ENCODE measurements at regions not wholly inside any gene's neighbourhood (a gene's known extent, or its start where the extent isn't known, plus 50 kb on each side); places are given as distances from the start of the nearest gene placed in this dataset.

DNA sequence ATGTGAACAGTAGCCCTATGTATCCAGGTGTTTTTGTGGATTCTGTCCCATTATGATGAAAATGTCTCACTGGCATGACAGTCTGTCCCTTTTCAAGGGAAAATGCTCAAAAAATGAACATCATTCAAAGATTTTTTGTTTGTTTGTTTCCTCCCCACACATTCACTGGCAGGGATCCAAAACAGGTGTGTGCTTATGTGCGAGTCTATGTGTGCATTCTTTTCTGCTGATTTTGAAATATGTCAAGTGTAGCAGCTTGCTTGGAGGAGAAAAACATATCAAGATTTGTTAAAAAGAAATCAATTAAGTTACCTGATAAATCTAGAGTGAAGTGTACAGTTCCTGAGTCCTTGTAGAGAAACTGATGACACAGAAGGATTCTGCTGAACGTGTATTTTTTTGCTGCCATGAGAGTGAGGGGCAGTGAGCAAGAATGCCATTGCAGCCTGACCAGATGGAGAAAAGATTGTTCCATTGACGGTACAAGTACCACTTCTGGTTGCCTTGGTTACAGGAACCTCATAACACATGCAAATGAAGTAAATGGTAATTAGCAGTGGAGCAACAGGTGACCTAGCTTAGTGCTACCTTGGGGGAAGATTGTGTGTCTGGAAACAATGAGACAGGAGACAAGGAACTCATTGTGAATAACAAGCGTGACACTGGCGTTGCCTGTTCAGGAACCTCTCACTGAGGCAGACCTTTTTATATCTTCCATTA is 277.4 kb upstream of the PHYHIPL start:
- H3K27me3 ChIP-seq: no peaks in the 10 kb centered on the region
- no peak overlapping the region for H3K4me3 ChIP-seq
- no peak overlapping the region for H3K27ac ChIP-seq
- H3K4me1 ChIP-seq: no peaks in the 10 kb centered on the region
- H3K9me3 ChIP-seq: no peaks in the 10 kb centered on the region
- no peaks in the 10 kb centered on the region for H3K36me3 ChIP-seq
- no peak for DNase-seq (ENCODE audit: low spot score in 2 of 2)
- WGBS: 73% methylated on average over 5 of the region's 5 CpGs
- TF ChIP-seq, protein P1, sequence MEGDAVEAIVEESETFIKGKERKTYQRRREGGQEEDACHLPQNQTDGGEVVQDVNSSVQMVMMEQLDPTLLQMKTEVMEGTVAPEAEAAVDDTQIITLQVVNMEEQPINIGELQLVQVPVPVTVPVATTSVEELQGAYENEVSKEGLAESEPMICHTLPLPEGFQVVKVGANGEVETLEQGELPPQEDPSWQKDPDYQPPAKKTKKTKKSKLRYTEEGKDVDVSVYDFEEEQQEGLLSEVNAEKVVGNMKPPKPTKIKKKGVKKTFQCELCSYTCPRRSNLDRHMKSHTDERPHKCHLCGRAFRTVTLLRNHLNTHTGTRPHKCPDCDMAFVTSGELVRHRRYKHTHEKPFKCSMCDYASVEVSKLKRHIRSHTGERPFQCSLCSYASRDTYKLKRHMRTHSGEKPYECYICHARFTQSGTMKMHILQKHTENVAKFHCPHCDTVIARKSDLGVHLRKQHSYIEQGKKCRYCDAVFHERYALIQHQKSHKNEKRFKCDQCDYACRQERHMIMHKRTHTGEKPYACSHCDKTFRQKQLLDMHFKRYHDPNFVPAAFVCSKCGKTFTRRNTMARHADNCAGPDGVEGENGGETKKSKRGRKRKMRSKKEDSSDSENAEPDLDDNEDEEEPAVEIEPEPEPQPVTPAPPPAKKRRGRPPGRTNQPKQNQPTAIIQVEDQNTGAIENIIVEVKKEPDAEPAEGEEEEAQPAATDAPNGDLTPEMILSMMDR (IDR thresholded peaks at IDR 0.05): no peak

DNA sequence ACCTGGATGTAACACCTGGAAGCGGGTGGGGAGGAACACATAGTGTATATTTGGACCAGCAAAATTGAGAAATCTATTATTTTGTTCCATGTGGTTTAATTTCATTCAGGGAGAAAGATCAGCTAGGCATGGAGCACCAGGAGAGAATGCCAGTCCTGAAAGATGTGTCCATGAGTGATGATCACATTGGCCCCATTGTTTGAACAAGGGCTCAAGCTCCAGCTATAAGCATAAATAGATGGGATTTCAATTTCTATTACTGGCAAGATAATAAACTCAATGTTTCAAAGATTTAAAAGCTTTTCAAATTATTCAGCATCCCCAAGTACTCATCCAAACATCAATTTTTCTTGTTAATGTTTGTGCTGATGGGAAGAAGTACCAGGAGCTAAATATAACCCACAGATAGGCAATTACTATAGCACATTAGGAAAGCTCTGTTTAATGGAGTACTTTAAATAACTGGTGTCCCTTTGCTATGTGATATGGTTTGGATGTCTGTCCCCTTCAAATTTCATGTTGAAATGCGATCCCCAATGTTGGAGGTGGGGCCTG is 275.3 kb upstream of the PHYHIPL start:
- Histone ChIP-seq H3K27me3 (no peaks in the 10 kb centered on the region), H3K36me3 (no peaks in the 10 kb centered on the region), H3K27ac (no peak overlapping the region), H3K4me1 (no peaks in the 10 kb centered on the region), H3K4me3 (no peak overlapping the region), H3K9me3 (no peaks in the 10 kb centered on the region)
- no peak for DNase-seq (ENCODE audit: low spot score in 2 of 2)
- no peak for TF ChIP-seq POLR2A (IDR thresholded peaks at IDR 0.05)
- no peak for TF ChIP-seq POLR2AphosphoS5 (IDR thresholded peaks at IDR 0.05)
- TF ChIP-seq EP300 (IDR thresholded peaks at IDR 0.05): no peak
- TF ChIP-seq, protein P1 (IDR thresholded peaks at IDR 0.05): no peak
- WGBS: 72% methylated on average over 2 of the region's 2 CpGs

DNA sequence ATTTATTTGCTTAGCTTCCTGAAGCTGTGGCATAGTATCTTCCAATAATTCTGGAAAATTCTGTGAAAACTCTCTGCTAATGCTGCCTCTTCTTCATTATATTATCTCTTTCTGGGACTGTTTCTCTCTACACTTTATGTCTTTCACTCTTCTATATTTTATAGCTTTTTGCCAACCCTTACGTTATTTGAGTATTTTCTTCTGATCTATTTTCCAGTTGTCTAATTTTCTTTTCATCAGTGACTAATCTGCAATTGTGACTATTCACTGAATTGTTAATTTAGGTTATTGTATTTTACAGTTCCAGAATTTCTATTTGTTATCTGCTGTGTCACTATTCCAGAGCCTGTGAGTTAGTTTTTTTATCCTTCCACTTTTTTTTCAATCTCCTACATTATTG is 273.4 kb upstream of the PHYHIPL start:
- WGBS: 96% methylated on average over 1 of the region's 1 CpG
- no peaks in the 10 kb centered on the region for H3K9me3 ChIP-seq

GRCh38 chr10:58909881-58910280 is 266.6 kb upstream of the PHYHIPL start:
- no peak overlapping the region for H3K4me3 ChIP-seq
- H3K9me3 ChIP-seq: no peaks in the 10 kb centered on the region
- 96% methylated on average over 2 of the region's 2 CpGs for WGBS
- no peak for DNase-seq (ENCODE audit: low spot score in 2 of 2)
- TF ChIP-seq EP300 (IDR thresholded peaks at IDR 0.05) (no peak), POLR2A (IDR thresholded peaks at IDR 0.05) (no peak), POLR2AphosphoS5 (IDR thresholded peaks at IDR 0.05) (no peak)
- TF ChIP-seq, protein P1 (IDR thresholded peaks at IDR 0.05): no peak
- no peak overlapping the region for H3K27ac ChIP-seq
- H3K4me1 ChIP-seq: no peaks in the 10 kb centered on the region
- no peaks in the 10 kb centered on the region for H3K36me3 ChIP-seq
- H3K27me3 ChIP-seq: no peaks in the 10 kb centered on the region

More for the DNA sequence above, 273.4 kb upstream of the PHYHIPL start:
- Histone ChIP-seq H3K36me3 (no peaks in the 10 kb centered on the region), H3K4me3 (no peak overlapping the region), H3K27me3 (no peaks in the 10 kb centered on the region), H3K4me1 (no peaks in the 10 kb centered on the region), H3K27ac (no peak overlapping the region)
- no peak for DNase-seq (ENCODE audit: low spot score in 2 of 2)
- TF ChIP-seq, protein P1 (IDR thresholded peaks at IDR 0.05): no peak
- TF ChIP-seq POLR2AphosphoS5 (IDR thresholded peaks at IDR 0.05): no peak
- no peak for TF ChIP-seq POLR2A (IDR thresholded peaks at IDR 0.05)
- TF ChIP-seq EP300 (IDR thresholded peaks at IDR 0.05): no peak

- Histone ChIP-seq H3K4me1 (no peaks in the 10 kb centered on the region), H3K27ac (no peak overlapping the region), H3K27me3 (no peaks in the 10 kb centered on the region), H3K9me3 (no peaks in the 10 kb centered on the region), H3K36me3 (no peaks in the 10 kb centered on the region), H3K4me3 (no peak overlapping the region)
- WGBS: 42% methylated on average over 3 of the region's 3 CpGs
- TF ChIP-seq POLR2AphosphoS5 (IDR thresholded peaks at IDR 0.05) (no peak), EP300 (IDR thresholded peaks at IDR 0.05) (no peak), POLR2A (IDR thresholded peaks at IDR 0.05) (no peak)
- TF ChIP-seq, protein P1 (IDR thresholded peaks at IDR 0.05): no peak
- DNase-seq (ENCODE audit: low spot score in 2 of 2): no peak
Observed at GRCh38 chr10:58913717-58914116, 262.7 kb upstream of the PHYHIPL start.

All from suprapubic skin (tissue), 4 donors.